ENCODE measurements at regions not wholly inside any gene's neighbourhood (a gene's known extent, or its start where the extent isn't known, plus 50 kb on each side); places are given as distances from the start of the nearest gene placed in this dataset.

DNA sequence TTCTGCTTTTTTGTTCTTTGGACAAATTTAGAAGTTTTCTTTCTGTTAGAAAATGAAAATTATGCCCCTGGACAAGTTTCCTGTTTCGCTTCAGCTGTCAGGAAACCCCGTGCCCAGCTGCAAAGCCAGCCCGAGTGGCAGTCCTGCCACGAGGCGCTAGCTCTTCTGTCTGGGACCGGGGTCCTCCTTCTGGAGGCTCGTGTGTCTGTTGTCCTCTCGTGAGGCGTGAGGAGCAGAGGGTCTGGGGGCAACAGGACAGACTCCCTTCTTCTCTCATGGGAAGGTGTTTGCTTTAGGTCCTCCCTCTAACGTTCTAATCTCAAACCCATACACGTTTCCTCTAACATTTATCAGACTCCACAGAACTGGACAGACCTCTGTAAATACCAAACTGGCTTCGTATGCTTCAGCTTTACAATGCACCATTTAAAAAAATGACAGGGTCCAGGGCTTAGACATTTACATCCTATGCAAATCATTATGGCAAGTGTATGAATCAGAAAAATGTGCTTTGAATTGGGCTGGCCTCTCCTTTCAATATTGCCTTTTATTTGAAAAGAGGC is 184.5 kb upstream of the SHH start:
- no peak overlapping the region for H3K14ac ChIP-seq (replicated peaks; ENCODE audit: low read depth, low read length)
- ChIA-PET POLR2A (ENCODE audit: unreplicated experiment) (no interaction called here), CTCF (no interaction called here)
- in situ Hi-C loops (cut with MboI; ENCODE audit: low sequenced_read_pairs) (no loop called here), dilution Hi-C loops (cut with HindIII; ENCODE audit: low sequenced_read_pairs, unreplicated experiment) (no loop called here), intact Hi-C loops (cut with micrococcal nuclease) (no loop called here)
- H3K27ac ChIP-seq (ENCODE audit: insufficient read depth, low read length): no peak overlapping the region
- H2AFZ ChIP-seq (replicated peaks; ENCODE audit: low read length, poor library complexity): no peak overlapping the region
- H3K9ac ChIP-seq (ENCODE audit: low read depth, low read length): no peak overlapping the region
- H3K4me1 ChIP-seq (ENCODE audit: control insufficient read depth, insufficient read depth, low read length): no peaks in the 10 kb centered on the region
- no peak overlapping the region for H3K18ac ChIP-seq (ENCODE audit: low read depth, low read length)
- H2AK5ac ChIP-seq (ENCODE audit: low read depth, low read length): no peak overlapping the region
- no peak overlapping the region for H2AK9ac ChIP-seq (replicated peaks; ENCODE audit: low read depth, low read length, poor library complexity)
- no peaks in the 10 kb centered on the region for H4K20me1 ChIP-seq (ENCODE audit: insufficient read depth, low read length)
- no peak overlapping the region for H2BK5ac ChIP-seq (ENCODE audit: low read depth, low read length, poor library complexity, severe bottlenecking)
- no TSS peak for BruUV-seq (replicated peaks)
- peaks cover 33% of the 10 kb centered on the region for H3K9me3 ChIP-seq (ENCODE audit: control insufficient read depth, insufficient read depth, low read length)
- DNase-seq (no peak), ATAC-seq (ENCODE audit: low read depth) (no peak)
- H2BK120ac ChIP-seq (ENCODE audit: low read depth, low read length): no peak overlapping the region
- TF ChIP-seq MAZ (IDR thresholded peaks at IDR 0.05; ENCODE audit: borderline replicate concordance, low read depth, low read length) (no peak), RAD21 (IDR thresholded peaks at IDR 0.05; ENCODE audit: low read length) (no peak), FOS (IDR thresholded peaks at IDR 0.05; ENCODE audit: low read depth, low read length) (no peak), RCOR1 (IDR thresholded peaks at IDR 0.05; ENCODE audit: insufficient replicate concordance, low read length) (no peak), CEBPB (IDR thresholded peaks at IDR 0.05; ENCODE audit: low read depth, low read length) (no peak), SMC3 (IDR thresholded peaks at IDR 0.05; ENCODE audit: low read depth, low read length) (no peak), NFE2L2 (IDR thresholded peaks at IDR 0.05; ENCODE audit: low read depth, low read length) (no peak), BHLHE40 (IDR thresholded peaks at IDR 0.05; ENCODE audit: low read depth, low read length) (no peak), MAFK (IDR thresholded peaks at IDR 0.05; ENCODE audit: low read depth, low read length) (no peak), CHD1 (IDR thresholded peaks at IDR 0.05; ENCODE audit: low read depth, low read length) (no peak), POLR2A (IDR thresholded peaks at IDR 0.05; ENCODE audit: low read depth, low read length) (no peak)
- TF ChIP-seq, protein P1, sequence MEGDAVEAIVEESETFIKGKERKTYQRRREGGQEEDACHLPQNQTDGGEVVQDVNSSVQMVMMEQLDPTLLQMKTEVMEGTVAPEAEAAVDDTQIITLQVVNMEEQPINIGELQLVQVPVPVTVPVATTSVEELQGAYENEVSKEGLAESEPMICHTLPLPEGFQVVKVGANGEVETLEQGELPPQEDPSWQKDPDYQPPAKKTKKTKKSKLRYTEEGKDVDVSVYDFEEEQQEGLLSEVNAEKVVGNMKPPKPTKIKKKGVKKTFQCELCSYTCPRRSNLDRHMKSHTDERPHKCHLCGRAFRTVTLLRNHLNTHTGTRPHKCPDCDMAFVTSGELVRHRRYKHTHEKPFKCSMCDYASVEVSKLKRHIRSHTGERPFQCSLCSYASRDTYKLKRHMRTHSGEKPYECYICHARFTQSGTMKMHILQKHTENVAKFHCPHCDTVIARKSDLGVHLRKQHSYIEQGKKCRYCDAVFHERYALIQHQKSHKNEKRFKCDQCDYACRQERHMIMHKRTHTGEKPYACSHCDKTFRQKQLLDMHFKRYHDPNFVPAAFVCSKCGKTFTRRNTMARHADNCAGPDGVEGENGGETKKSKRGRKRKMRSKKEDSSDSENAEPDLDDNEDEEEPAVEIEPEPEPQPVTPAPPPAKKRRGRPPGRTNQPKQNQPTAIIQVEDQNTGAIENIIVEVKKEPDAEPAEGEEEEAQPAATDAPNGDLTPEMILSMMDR (conservative IDR thresholded peaks at IDR 0.05; ENCODE audit: low read depth, low read length): no peak
- TF ChIP-seq, protein P2, sequence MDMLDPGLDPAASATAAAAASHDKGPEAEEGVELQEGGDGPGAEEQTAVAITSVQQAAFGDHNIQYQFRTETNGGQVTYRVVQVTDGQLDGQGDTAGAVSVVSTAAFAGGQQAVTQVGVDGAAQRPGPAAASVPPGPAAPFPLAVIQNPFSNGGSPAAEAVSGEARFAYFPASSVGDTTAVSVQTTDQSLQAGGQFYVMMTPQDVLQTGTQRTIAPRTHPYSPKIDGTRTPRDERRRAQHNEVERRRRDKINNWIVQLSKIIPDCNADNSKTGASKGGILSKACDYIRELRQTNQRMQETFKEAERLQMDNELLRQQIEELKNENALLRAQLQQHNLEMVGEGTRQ (IDR thresholded peaks at IDR 0.05; ENCODE audit: low read depth, low read length): no peak
- TF ChIP-seq, protein P3, sequence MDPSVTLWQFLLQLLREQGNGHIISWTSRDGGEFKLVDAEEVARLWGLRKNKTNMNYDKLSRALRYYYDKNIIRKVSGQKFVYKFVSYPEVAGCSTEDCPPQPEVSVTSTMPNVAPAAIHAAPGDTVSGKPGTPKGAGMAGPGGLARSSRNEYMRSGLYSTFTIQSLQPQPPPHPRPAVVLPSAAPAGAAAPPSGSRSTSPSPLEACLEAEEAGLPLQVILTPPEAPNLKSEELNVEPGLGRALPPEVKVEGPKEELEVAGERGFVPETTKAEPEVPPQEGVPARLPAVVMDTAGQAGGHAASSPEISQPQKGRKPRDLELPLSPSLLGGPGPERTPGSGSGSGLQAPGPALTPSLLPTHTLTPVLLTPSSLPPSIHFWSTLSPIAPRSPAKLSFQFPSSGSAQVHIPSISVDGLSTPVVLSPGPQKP (IDR thresholded peaks at IDR 0.05; ENCODE audit: borderline replicate concordance, low read depth, low read length): no peak
- H3K36me3 ChIP-seq (ENCODE audit: control insufficient read depth, insufficient read depth, low read length): no peaks in the 10 kb centered on the region
- no peaks in the 10 kb centered on the region for H3K79me1 ChIP-seq (ENCODE audit: low read depth in 1 of 2, low read length in 2 of 2)
- H3K4me2 ChIP-seq (ENCODE audit: low read depth, low read length): no peak overlapping the region
- no peak overlapping the region for H3K23ac ChIP-seq (ENCODE audit: low read depth, low read length)
- no peaks in the 10 kb centered on the region for H3K27me3 ChIP-seq (ENCODE audit: control insufficient read depth, insufficient read depth, low read length)
- H3K4ac ChIP-seq (ENCODE audit: low read depth, low read length): no peak overlapping the region
- H3K4me3 ChIP-seq (ENCODE audit: insufficient read depth, low read depth, low read length): no peak overlapping the region
- H3K9me1 ChIP-seq (ENCODE audit: insufficient read depth, low read length): no peaks in the 10 kb centered on the region
- H4K8ac ChIP-seq (ENCODE audit: low read depth in 2 of 2, low read length in 2 of 2): no peak overlapping the region
- no CpG with 5 or more reads among the region's 12 CpGs for WGBS, 2 experiments (ENCODE audit: extremely low coverage in 2 of 2, insufficient read length in 1 of 2)
- H4K5ac ChIP-seq (ENCODE audit: low read depth, low read length): no peak overlapping the region
- H3K56ac ChIP-seq (ENCODE audit: extremely low read depth, insufficient read depth, low read length): no peak overlapping the region
- H4K91ac ChIP-seq (ENCODE audit: insufficient read depth, low read depth, low read length): no peak overlapping the region
- H2BK15ac ChIP-seq (ENCODE audit: low read depth, low read length): no peak overlapping the region
- no peak overlapping the region for H2BK20ac ChIP-seq (ENCODE audit: low read depth, low read length)
